Amygdala (tissue), 56 donors: ENCODE measurements at regions not wholly inside any gene's neighbourhood (a gene's known extent, or its start where the extent isn't known, plus 50 kb on each side); places are given as distances from the start of the nearest gene placed in this dataset.
"Not testable (repeated sequence)": the region's sequence is repeated elsewhere in the genome, so short reads cannot be mapped to it uniquely, and the experiment has no call there.

Experiments
- DNase-seq, 56 donors: peaks; one replicate each; lab custom pipeline; 2025; lab: John Stamatoyannopoulos, UW

GRCh38 chr20:48124181-48124782 is 339.0 kb upstream of the SULF2 start:
- DNase-seq, result no peak

- no peak for DNase-seq
Measured at GRCh38 chr20:48120120-48120519, 334.8 kb upstream of the SULF2 start.

- not testable (repeated sequence) for DNase-seq
Measured at GRCh38 chr20:48119389-48119788, 334.1 kb upstream of the SULF2 start.

- no peak for DNase-seq
Measured at GRCh38 chr20:48115502-48115901, 330.2 kb upstream of the SULF2 start.

GRCh38 chr20:48107560-48107959 is 322.3 kb upstream of the SULF2 start:
- no peak for DNase-seq

GRCh38 chr20:48106428-48106827 is 321.1 kb upstream of the SULF2 start:
- no peak for DNase-seq

- peak in 4 of 56 donors; percentile 1 to 28 (median 16) for DNase-seq
Measured at GRCh38 chr20:48105526-48105925, 320.2 kb upstream of the SULF2 start.

GRCh38 chr20:48102931-48103660 is 317.8 kb upstream of the SULF2 start:
- peak in 11 of 56 donors; percentile 1 to 34 (median 13) for DNase-seq

GRCh38 chr20:48102076-48102787 is 317.0 kb upstream of the SULF2 start:
- DNase-seq, result no peak

- DNase-seq, result no peak
Measured at GRCh38 chr20:48100483-48100882, 315.2 kb upstream of the SULF2 start.

GRCh38 chr20:48098866-48099265 is 313.6 kb upstream of the SULF2 start:
- no peak for DNase-seq

GRCh38 chr20:48098099-48098498 is 312.8 kb upstream of the SULF2 start:
- DNase-seq, result no peak

GRCh38 chr20:48096957-48097890 is 311.9 kb upstream of the SULF2 start:
- DNase-seq, result peak in 19 of 56 donors; percentile 2 to 46 (median 16)

- DNase-seq, result no peak
Measured at GRCh38 chr20:48096212-48096875, 311.1 kb upstream of the SULF2 start.

GRCh38 chr20:48094944-48095343 is 309.7 kb upstream of the SULF2 start:
- no peak for DNase-seq

GRCh38 chr20:48094196-48094749 is 309.0 kb upstream of the SULF2 start:
- no peak for DNase-seq

- no peak for DNase-seq
Measured at GRCh38 chr20:48092596-48093280, 307.5 kb upstream of the SULF2 start.

GRCh38 chr20:48090784-48091183 is 305.5 kb upstream of the SULF2 start:
- DNase-seq, result no peak

GRCh38 chr20:48090314-48090713 is 305.0 kb upstream of the SULF2 start:
- no peak for DNase-seq
